GM12892 (cell line): ENCODE measurements at regions not wholly inside any gene's neighbourhood (a gene's known extent, or its start where the extent isn't known, plus 50 kb on each side); places are given as distances from the start of the nearest gene placed in this dataset.

Experiments
- DNase-seq: peaks from one replicate; pipeline ENCODE4 v3.0.0; 2011; ENCODE audit not compliant: insufficient read length
- FAIRE-seq: peaks from 2 replicates; lab custom pipeline; 2011; peaks lifted over from hg19 to GRCh38; lab: Jason Lieb, UNC
- POLR2A ChIP-seq: IDR thresholded peaks from 2 replicates; pipeline ENCODE4 v1.6.1; 2011; ENCODE audit warnings: low read depth, low read length, control low read depth
- POLR2AphosphoS5 ChIP-seq: IDR thresholded peaks from 2 replicates; pipeline ENCODE4 v1.6.1; 2011; ENCODE audit warnings: low read depth, low read length, control low read depth
- TAF1 ChIP-seq: IDR thresholded peaks from 2 replicates; pipeline ENCODE4 v1.6.1; 2011; ENCODE audit warnings: low read depth, mild to moderate bottlenecking, control low read depth, low read length, borderline replicate concordance

- TF ChIP-seq TAF1, result no peak
- TF ChIP-seq POLR2A, result no peak
- no peak for TF ChIP-seq POLR2AphosphoS5
- no peak for DNase-seq
- no peak for FAIRE-seq
Measured at GRCh38 chr6:140857739-140858380, 1274.9 kb upstream of the GJE1 start.

GRCh38 chr6:140855520-140855919 lies 1277.2 kb upstream of the GJE1 start:
- DNase-seq (no peak), FAIRE-seq (no peak)
- TF ChIP-seq TAF1, result no peak

DNA sequence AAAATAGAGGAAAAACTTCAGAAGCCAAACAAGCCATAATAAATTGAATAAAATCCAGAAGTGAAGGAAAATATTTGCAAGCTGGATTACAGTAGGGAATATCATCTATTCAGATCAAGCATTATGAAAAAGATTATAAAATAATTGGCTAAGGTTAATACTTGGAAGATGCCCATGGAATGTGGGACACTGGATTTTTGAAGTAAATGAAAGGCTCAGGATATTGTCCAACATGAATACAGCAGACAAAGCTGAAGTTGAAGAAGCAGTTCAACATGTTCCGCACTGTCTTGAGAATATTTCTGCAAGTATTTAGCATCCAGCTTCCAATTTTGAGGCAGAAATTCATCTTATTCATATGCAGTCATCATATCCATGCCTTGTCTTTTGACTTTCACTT lies 1278.4 kb upstream of the GJE1 start:
- DNase-seq (no peak), FAIRE-seq (no peak)

DNA sequence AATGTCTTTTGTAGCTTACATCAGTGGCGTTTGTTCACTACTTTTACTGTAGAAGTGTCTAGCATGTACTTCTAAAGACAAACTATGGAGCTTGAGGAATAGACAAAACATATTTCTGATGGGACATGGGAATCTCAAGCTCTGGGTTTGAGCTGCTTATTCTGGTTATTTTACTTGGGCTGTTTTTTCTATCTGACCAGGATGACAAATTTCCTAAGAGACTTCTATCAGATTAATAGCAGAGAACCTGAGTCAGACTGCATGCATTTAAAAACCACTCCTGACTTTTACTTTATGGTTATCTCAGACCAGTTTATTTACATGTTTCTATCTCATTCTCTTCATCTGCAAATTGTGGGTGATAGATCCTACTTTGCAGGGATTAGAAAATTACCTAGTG lies 1282.3 kb upstream of the GJE1 start:
- DNase-seq (no peak), FAIRE-seq (no peak)
- TF ChIP-seq POLR2AphosphoS5 (no peak), TAF1 (no peak)

More for the DNA sequence above, 1278.4 kb upstream of the GJE1 start:
- TF ChIP-seq POLR2A (no peak), POLR2AphosphoS5 (no peak), TAF1 (no peak)

DNA sequence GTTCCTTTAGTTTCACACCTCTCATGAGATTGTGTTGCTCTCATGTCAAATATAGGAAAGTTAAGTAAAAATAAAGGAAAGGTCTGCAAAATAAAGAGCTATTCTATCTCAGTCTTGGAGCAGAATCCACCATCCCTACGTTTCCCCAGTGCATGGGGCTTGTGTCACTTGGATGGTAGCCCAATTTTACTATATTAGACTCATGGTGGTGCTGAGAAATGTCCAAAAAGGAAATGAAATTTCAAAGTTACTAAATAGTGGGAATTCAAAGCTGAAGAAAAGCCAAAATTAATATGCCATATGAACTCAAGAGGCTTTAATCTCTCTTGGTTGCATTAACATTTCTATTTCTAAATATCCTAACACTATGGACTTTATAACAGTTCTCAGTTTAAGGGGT lies 1283.3 kb upstream of the GJE1 start:
- no peak for FAIRE-seq
- DNase-seq, result no peak
- TF ChIP-seq TAF1, result no peak
- no peak for TF ChIP-seq POLR2AphosphoS5
- TF ChIP-seq POLR2A, result no peak

- TF ChIP-seq TAF1, result no peak
- no peak for TF ChIP-seq POLR2AphosphoS5
- no peak for TF ChIP-seq POLR2A
- FAIRE-seq, result no peak
- no peak for DNase-seq
Measured at GRCh38 chr6:140847262-140847645, 1285.5 kb upstream of the GJE1 start.

DNA sequence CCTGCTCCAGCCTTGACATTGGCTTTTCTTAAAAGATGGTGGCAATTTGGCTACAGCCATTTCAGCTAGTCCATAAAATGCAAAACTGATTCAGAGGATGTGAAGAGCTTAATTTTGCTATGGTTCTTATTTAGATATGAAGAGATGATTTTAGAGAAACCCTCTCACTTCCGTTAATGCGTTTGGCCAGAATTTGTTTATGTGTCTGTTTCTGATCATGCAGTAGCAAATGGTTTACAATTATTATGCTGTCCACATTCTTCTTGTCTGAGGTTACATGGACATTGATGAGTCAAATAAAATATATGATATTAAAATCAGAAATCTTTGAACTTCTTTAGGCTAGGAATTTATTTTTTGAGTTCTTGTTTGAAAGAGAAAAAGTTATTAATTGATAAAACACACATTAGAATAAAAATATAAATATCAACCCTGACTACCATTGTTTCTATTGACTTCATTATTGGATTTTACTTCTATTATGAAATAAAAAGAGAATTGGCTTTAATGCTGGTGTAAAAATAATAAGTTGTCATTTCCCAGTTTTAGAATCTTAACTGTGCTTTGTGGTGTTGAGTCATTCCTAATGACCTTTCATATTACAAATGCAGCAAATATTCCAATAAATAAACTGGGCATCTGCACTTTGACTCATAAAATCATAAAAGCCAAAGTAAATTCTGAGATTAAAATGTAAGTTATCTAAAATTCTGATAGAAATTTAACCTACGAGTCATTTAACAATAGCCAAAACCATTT lies 1286.0 kb upstream of the GJE1 start:
- DNase-seq (no peak), FAIRE-seq (no peak)
- no peak for TF ChIP-seq TAF1
- no peak for TF ChIP-seq POLR2AphosphoS5
- TF ChIP-seq POLR2A, result no peak

GRCh38 chr6:140845701-140846100 lies 1287.0 kb upstream of the GJE1 start:
- TF ChIP-seq TAF1, result no peak
- no peak for TF ChIP-seq POLR2AphosphoS5
- DNase-seq (no peak), FAIRE-seq (no peak)

DNA sequence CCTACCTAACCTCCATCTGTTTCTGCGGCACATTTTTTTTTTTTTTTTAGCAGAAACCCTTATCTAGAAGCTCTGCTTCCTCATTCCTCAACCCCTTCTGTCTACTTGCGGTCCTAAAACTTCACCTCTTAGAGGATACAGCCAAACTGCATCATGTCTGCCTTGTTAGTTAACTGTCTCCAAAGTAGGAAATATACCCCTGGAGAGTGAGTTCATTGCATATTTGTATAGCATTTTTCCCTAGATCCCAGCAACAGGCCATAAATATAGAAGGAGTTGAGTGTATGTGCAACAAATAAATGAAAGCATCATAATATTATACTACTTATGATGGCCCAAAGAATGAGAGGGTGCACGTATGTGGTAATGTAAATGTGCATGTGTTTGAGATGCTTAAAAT lies 1288.6 kb upstream of the GJE1 start:
- no peak for TF ChIP-seq POLR2A
- TF ChIP-seq TAF1, result no peak
- no peak for TF ChIP-seq POLR2AphosphoS5
- DNase-seq (no peak), FAIRE-seq (no peak)

DNA sequence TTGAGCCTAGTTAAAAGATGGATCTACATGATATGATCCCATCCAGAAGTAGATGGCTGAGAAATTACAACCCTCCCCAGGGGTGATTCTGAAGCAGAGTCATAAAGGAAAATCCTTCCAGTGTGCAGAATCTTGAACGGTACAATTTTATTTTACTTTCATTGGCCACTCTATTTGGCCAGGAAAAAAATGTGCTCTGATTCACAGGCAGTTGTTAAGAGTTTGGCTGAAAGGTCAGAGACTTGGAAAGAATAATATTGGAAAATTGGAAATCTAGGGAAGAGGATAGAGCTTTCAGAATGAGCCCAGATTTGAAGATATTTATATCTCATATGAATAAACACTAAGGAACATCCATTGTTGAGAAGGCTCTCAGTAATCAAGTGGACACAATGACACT lies 1299.3 kb upstream of the GJE1 start:
- no peak for DNase-seq
- TF ChIP-seq POLR2AphosphoS5 (no peak), TAF1 (no peak), POLR2A (no peak)
- no peak for FAIRE-seq

DNA sequence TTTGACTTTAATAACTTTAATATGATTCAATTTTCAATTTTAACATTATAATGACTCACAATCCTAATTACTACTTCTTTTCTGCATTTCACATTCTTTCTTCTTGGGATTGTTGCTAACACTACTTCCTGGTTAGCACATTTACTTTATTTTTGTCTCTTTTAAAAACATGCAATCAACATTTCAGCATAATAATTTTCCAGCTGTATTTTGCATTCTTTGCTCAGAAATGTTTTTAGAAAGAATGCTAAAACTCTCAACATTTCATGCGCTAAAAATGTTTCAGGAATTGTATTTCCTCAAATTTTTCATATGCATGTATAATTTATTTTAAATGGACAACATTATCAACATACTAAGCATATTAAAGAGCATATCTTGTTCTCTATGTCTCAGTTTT lies 1302.1 kb upstream of the GJE1 start:
- DNase-seq (no peak), FAIRE-seq (no peak)
- TF ChIP-seq TAF1 (no peak), POLR2AphosphoS5 (no peak), POLR2A (no peak)

DNA sequence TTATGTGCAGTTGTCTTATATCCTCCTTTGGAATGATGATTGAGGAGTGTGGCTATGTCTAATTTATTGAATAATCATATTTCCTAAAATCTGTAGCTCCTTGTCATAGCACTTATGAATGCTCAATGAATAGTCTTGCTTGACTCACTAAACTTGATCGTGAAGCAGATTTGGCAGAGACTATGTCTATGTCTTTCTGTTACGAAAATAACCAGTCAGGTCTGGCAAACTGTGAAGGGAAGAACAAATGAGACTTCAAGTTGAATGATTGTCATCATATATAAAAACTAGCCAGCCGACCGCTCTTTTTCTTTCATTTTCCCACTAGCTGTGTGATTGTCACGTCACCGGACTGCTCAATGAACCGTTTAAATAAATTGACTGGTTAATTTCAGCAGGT lies 1303.9 kb upstream of the GJE1 start:
- no peak for FAIRE-seq
- TF ChIP-seq TAF1, result no peak
- TF ChIP-seq POLR2AphosphoS5, result no peak
- no peak for TF ChIP-seq POLR2A
- DNase-seq, result no peak

- no peak for DNase-seq
- FAIRE-seq, result no peak
- TF ChIP-seq POLR2A (no peak), POLR2AphosphoS5 (no peak), TAF1 (no peak)
Measured at GRCh38 chr6:140827593-140827992, 1305.1 kb upstream of the GJE1 start.
